ENCODE measurements at regions not wholly inside any gene's neighbourhood (a gene's known extent, or its start where the extent isn't known, plus 50 kb on each side); places are given as distances from the start of the nearest gene placed in this dataset.

DNA sequence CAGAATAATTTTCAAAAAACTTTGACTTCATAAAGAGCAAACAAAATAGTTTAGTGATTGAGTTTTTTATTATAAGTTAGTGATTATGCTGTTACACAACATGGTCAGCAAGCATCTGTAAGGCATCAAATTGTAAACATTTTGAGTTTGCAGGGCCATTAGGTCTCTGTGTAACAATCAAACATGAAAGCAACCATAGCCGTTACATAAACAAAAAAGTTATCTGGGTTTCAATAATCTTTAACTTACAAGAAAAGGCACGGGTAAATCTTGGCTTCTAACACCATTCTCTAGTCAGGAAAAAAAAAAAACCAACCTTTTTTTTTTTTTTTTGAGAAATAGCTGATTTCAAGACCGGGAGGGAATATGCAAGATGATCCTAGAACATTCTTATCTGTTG is 1941.1 kb downstream of the PCDH7 start:
- TF ChIP-seq EP300 (IDR thresholded peaks at IDR 0.05) (no peak), POLR2A (IDR thresholded peaks at IDR 0.05) (no peak)
- TF ChIP-seq, protein P1, sequence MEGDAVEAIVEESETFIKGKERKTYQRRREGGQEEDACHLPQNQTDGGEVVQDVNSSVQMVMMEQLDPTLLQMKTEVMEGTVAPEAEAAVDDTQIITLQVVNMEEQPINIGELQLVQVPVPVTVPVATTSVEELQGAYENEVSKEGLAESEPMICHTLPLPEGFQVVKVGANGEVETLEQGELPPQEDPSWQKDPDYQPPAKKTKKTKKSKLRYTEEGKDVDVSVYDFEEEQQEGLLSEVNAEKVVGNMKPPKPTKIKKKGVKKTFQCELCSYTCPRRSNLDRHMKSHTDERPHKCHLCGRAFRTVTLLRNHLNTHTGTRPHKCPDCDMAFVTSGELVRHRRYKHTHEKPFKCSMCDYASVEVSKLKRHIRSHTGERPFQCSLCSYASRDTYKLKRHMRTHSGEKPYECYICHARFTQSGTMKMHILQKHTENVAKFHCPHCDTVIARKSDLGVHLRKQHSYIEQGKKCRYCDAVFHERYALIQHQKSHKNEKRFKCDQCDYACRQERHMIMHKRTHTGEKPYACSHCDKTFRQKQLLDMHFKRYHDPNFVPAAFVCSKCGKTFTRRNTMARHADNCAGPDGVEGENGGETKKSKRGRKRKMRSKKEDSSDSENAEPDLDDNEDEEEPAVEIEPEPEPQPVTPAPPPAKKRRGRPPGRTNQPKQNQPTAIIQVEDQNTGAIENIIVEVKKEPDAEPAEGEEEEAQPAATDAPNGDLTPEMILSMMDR (IDR thresholded peaks at IDR 0.05): no peak
- WGBS, 2 donors: 56 to 57% methylated on average over 3 of the region's 3 CpGs
- peaks cover 0 to 5% (median 0%) of the 10 kb centered on the region in 4 donors for H3K9me3 ChIP-seq
- DNase-seq (ENCODE audit: low spot score in 2 of 2): no peak
- no peak overlapping the region for H3K27ac ChIP-seq
- no peaks in the 10 kb centered on the region for H3K36me3 ChIP-seq
- H3K4me1 ChIP-seq: no peaks in the 10 kb centered on the region
- H3K4me3 ChIP-seq: no peak overlapping the region
- H3K27me3 ChIP-seq: no peaks in the 10 kb centered on the region

- H3K27me3 ChIP-seq: no peaks in the 10 kb centered on the region
- H3K27ac ChIP-seq: no peak overlapping the region
- peaks cover 0 to 5% (median 0%) of the 10 kb centered on the region in 4 donors for H3K9me3 ChIP-seq
- H3K4me1 ChIP-seq: no peaks in the 10 kb centered on the region
- no peak for TF ChIP-seq EP300 (IDR thresholded peaks at IDR 0.05)
- TF ChIP-seq, protein P1 (IDR thresholded peaks at IDR 0.05): no peak
- no peak for TF ChIP-seq POLR2A (IDR thresholded peaks at IDR 0.05)
- DNase-seq (ENCODE audit: low spot score in 2 of 2): no peak
- no peak overlapping the region for H3K4me3 ChIP-seq
- H3K36me3 ChIP-seq: no peaks in the 10 kb centered on the region
- 90 to 93% methylated on average over 2 of the region's 2 CpGs for WGBS, 2 donors
Observed at GRCh38 chr4:32662803-32663202, 1942.6 kb downstream of the PCDH7 start.

DNA sequence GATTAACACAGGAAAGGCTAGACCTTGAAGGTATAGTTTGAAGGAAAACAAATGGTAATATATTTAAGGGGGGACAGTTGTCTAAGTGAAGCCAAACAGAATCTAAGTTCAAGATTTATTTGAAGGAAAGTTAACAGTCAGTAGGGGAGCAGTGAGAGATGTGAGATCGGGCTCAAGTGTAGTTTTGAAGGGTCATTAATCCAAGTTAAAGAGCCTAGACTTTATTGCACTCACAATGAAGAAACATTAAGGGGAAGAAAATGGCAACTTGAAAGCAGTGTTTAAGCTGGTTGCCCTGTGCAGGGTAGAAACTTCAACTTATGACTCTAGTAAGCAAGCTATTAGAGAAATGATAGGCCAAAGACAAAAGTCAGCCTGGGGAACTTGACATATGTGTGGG is 1952.2 kb downstream of the PCDH7 start:
- Histone ChIP-seq H3K27ac (no peak overlapping the region), H3K27me3 (no peaks in the 10 kb centered on the region), H3K4me1 (no peaks in the 10 kb centered on the region), H3K9me3 (no peaks in the 10 kb centered on the region), H3K4me3 (no peak overlapping the region), H3K36me3 (no peaks in the 10 kb centered on the region)
- TF ChIP-seq EP300 (IDR thresholded peaks at IDR 0.05) (no peak), POLR2A (IDR thresholded peaks at IDR 0.05) (no peak)
- TF ChIP-seq, protein P1 (IDR thresholded peaks at IDR 0.05): no peak
- WGBS, 2 donors: 56 to 62% methylated on average over 1 of the region's 1 CpG
- DNase-seq (ENCODE audit: low spot score in 2 of 2): no peak

DNA sequence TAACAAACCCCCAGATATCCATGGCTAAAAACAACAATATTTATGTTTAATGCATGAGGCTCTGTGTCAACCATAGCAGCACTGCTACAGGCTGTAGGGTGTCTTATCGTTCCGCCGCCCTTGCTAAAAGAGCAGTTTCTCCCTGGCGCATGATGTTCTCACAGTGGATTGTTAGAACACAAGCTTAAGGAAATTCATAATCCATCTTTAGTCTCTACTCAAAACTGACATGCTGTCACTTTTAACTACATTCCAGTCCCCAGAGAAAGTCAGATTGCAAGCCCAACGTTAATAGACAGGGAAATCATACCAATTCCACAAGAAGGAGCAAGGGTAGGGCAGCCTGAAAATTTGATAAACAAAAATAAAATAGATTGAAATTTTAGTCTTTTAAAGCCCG is 1960.8 kb downstream of the PCDH7 start:
- H3K27ac ChIP-seq: no peak overlapping the region
- DNase-seq (ENCODE audit: low spot score in 2 of 2): no peak
- H3K27me3 ChIP-seq: no peaks in the 10 kb centered on the region
- TF ChIP-seq EP300 (IDR thresholded peaks at IDR 0.05) (no peak), POLR2A (IDR thresholded peaks at IDR 0.05) (no peak)
- TF ChIP-seq, protein P1 (IDR thresholded peaks at IDR 0.05): no peak
- H3K9me3 ChIP-seq: no peaks in the 10 kb centered on the region
- H3K4me1 ChIP-seq: no peaks in the 10 kb centered on the region
- 72 to 91% methylated on average over 6 of the region's 6 CpGs for WGBS, 2 donors
- H3K4me3 ChIP-seq: no peak overlapping the region
- no peaks in the 10 kb centered on the region for H3K36me3 ChIP-seq

DNA sequence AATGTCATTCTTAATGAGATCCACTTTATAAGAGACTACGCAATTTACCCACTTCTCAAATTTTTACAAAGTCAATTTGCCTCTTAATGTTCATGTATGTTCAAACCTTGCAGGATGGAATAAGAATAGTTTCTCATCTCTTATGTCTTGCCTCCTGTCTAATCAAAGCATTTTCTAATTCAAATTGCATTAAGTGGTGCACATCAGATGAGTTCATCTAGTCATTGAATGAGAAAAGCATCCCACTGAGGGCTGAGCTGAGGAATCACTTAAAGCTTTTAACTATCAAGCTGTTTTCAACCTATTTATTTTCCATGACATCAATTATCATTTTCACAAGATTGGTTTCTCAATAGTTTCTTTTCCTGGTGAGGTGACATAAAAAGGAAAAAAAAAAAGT is 1964.0 kb downstream of the PCDH7 start:
- Histone ChIP-seq H3K9me3 (no peaks in the 10 kb centered on the region), H3K4me3 (no peak overlapping the region), H3K36me3 (no peaks in the 10 kb centered on the region), H3K27ac (no peak overlapping the region), H3K27me3 (no peaks in the 10 kb centered on the region), H3K4me1 (no peaks in the 10 kb centered on the region)
- WGBS, 2 donors: 91 to 94% methylated on average over 1 of the region's 1 CpG
- TF ChIP-seq, protein P1 (IDR thresholded peaks at IDR 0.05): no peak
- no peak for TF ChIP-seq EP300 (IDR thresholded peaks at IDR 0.05)
- TF ChIP-seq POLR2A (IDR thresholded peaks at IDR 0.05): no peak
- DNase-seq (ENCODE audit: low spot score in 2 of 2): no peak
